GM06990 (cell line): ENCODE measurements at regions not wholly inside any gene's neighbourhood (a gene's known extent, or its start where the extent isn't known, plus 50 kb on each side); places are given as distances from the start of the nearest gene placed in this dataset.

Experiments used
- DNase-seq: peaks from one replicate; pipeline ENCODE4 v3.0.0-alpha.2; 2011; ENCODE audit not compliant: insufficient read length; ENCODE audit errors: extremely low read depth
- H3K27me3 ChIP-seq: replicated peaks from 2 replicates; pipeline ENCODE4 v1.6.0; 2011; ENCODE audit warnings: low read length; ENCODE audit not compliant: control insufficient read depth, insufficient read depth
- H3K36me3 ChIP-seq: 2 replicates; pipeline ENCODE4 v1.5.1; 2011; ENCODE audit warnings: low read length; ENCODE audit not compliant: control insufficient read depth, insufficient read depth
- H3K4me3 ChIP-seq: replicated peaks from 2 replicates; pipeline ENCODE4 v1.5.1; 2011; ENCODE audit warnings: low read depth, mild to moderate bottlenecking, control low read depth, low read length
- TF ChIP-seq, protein P1 (sequence below): IDR thresholded peaks from 2 replicates; pipeline ENCODE4 v1.5.1; 2011; ENCODE audit warnings: low read length, control low read depth, mild to moderate bottlenecking, inconsistent platforms; ENCODE audit not compliant: insufficient read depth, poor library complexity, severe bottlenecking

DNA sequence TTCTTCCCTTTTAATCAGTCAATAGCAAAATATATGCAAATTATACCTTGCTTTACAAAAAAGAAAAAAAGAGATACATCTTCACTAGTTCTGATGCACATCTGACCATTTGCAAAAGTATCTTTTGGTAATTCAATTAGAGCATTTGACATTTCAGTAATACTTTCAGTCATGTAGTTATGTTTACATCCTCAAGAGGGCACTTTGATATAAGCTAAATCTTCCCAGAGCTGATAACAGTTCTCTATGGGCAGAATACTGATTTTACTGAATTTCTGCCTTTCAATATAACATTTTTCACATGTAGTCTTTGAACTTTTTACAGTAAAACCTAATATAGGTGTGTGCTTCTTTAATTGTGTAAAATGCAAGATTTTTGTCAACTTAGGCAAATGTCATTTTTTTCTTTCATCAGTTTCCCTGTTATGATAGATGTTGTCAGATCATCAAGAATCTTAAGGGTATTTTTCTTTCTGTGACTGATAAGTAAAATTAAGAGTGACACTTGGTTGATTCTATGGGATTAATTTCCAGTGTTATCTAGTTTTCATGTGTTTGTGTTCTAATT lies 703.5 kb upstream of the SEMA3D start:
- Histone ChIP-seq H3K36me3 (no peaks in the 10 kb centered on the region), H3K27me3 (no peaks in the 10 kb centered on the region), H3K4me3 (no peak overlapping the region)
- no peak for DNase-seq
- TF ChIP-seq, protein P1, sequence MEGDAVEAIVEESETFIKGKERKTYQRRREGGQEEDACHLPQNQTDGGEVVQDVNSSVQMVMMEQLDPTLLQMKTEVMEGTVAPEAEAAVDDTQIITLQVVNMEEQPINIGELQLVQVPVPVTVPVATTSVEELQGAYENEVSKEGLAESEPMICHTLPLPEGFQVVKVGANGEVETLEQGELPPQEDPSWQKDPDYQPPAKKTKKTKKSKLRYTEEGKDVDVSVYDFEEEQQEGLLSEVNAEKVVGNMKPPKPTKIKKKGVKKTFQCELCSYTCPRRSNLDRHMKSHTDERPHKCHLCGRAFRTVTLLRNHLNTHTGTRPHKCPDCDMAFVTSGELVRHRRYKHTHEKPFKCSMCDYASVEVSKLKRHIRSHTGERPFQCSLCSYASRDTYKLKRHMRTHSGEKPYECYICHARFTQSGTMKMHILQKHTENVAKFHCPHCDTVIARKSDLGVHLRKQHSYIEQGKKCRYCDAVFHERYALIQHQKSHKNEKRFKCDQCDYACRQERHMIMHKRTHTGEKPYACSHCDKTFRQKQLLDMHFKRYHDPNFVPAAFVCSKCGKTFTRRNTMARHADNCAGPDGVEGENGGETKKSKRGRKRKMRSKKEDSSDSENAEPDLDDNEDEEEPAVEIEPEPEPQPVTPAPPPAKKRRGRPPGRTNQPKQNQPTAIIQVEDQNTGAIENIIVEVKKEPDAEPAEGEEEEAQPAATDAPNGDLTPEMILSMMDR: peak; percentile 43

- Histone ChIP-seq H3K27me3 (no peaks in the 10 kb centered on the region), H3K4me3 (no peak overlapping the region), H3K36me3 (no peaks in the 10 kb centered on the region)
- no peak for DNase-seq
- TF ChIP-seq, protein P1: no peak
These were observed 700.3 kb upstream of the SEMA3D start for GRCh38 chr7:85887133-85887532.

DNA sequence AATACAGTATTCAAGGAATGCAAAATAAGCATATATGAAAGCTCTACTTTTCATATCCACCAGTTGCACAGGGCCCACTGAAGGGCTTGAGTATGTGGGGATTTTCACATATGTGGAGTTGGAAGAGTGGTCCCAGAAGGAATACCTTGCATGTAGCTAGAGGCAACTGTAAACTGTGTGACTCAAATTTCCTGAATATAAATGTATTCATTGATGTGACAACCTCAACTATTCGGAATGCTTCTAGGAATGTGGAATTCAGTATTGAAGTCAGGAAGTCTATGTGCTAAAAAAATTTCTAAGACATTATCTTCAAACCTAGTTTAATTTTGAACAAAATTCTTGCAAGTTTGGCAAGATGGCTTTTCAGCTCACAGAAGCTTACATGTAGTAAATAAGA lies 695.5 kb upstream of the SEMA3D start:
- DNase-seq: no peak
- no peak overlapping the region for H3K4me3 ChIP-seq
- TF ChIP-seq, protein P1: no peak
- no peaks in the 10 kb centered on the region for H3K27me3 ChIP-seq
- H3K36me3 ChIP-seq: no peaks in the 10 kb centered on the region

DNA sequence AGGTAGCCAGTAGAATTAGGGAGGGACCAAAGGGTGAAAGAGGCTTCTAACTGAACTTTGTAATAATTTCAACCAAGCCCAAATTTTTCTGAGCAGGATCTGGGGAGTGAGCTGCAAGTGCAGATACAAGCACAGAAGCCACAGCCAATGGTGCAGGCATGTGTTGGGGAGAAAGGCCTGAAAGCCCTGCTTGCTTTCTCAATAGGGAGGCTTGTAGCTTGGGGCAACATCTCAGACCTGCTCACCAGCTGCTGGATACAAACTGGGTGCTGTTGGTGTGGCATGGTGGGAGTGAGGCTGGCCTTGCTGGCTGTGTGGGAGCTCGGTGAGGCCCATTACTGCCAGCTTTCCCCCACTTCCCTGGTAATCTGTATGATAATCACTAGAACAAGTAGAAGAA lies 688.5 kb upstream of the SEMA3D start:
- TF ChIP-seq, protein P1: no peak
- H3K27me3 ChIP-seq: no peaks in the 10 kb centered on the region
- H3K36me3 ChIP-seq: no peaks in the 10 kb centered on the region
- DNase-seq: no peak
- H3K4me3 ChIP-seq: no peak overlapping the region

DNA sequence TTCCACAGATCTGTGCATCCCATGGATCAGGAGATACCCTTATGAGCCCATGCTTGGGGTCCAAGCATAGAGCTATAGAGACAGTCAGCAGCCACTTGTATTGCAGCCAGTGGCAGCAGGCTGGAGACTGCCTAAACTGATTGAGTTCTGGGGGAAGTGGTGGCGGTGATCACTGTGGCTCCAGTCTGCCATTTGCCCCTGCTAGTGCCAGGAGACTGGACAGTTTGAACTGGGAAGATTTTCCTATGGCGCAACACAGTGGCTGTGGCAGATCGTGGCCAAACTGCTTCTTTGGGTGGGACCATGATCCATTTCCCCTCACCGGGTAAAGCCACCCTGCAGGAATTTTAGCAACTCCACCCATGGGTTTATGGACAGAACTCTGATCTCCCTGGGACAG lies 679.7 kb upstream of the SEMA3D start:
- no peaks in the 10 kb centered on the region for H3K36me3 ChIP-seq
- no peaks in the 10 kb centered on the region for H3K27me3 ChIP-seq
- no peak for DNase-seq
- TF ChIP-seq, protein P1: no peak
- H3K4me3 ChIP-seq: no peak overlapping the region
